ENCODE measurements at regions not wholly inside any gene's neighbourhood (a gene's known extent, or its start where the extent isn't known, plus 50 kb on each side); places are given as distances from the start of the nearest gene placed in this dataset.

GRCh38 chr5:142491679-142492078, 166.9 kb upstream of the SPRY4 start:
- TF ChIP-seq CTCF (IDR thresholded peaks at IDR 0.05): no peak
- no peaks in the 10 kb centered on the region for H3K36me3 ChIP-seq (ENCODE audit: control insufficient read depth, insufficient read depth, low read length)
- H3K36me3 Mint-ChIP-seq: no peaks in the 10 kb centered on the region

GRCh38 chr5:142491270-142491669, 166.4 kb upstream of the SPRY4 start:
- H3K4me3 ChIP-seq (ENCODE audit: low read length): no peak overlapping the region
- 87% methylated on average over 7 of the region's 8 CpGs for WGBS (ENCODE audit: insufficient coverage)
- H3K27ac ChIP-seq (ENCODE audit: low read length): no peak overlapping the region
- no peaks in the 10 kb centered on the region for H3K4me1 ChIP-seq (ENCODE audit: control insufficient read depth, insufficient read depth, low read length)
- H3K36me3 ChIP-seq (ENCODE audit: control insufficient read depth, insufficient read depth, low read length): no peaks in the 10 kb centered on the region
- ATAC-seq (no peak), DNase-seq (no peak)
- peaks cover 3% of the 10 kb centered on the region in 2 donors for H3K4me1 Mint-ChIP-seq
- H3K27me3 ChIP-seq (ENCODE audit: control insufficient read depth, insufficient read depth, low read length): no peaks in the 10 kb centered on the region
- H3K27me3 Mint-ChIP-seq (ENCODE audit: low read depth in 2 of 2): peaks cover 0 to 3% of the 10 kb centered on the region in 2 donors
- no peaks in the 10 kb centered on the region for H3K9me3 ChIP-seq (ENCODE audit: control insufficient read depth, insufficient read depth, low read length)
- H3K27ac Mint-ChIP-seq: no peak overlapping the region
- intact Hi-C loops (cut with micrococcal nuclease): no loop called here
- no peak for TF ChIP-seq CTCF (IDR thresholded peaks at IDR 0.05)
- no peaks in the 10 kb centered on the region for H3K36me3 Mint-ChIP-seq
- no peak overlapping the region for H3K4me3 Mint-ChIP-seq
- no peaks in the 10 kb centered on the region for H3K9me3 Mint-ChIP-seq

More at GRCh38 chr5:142491679-142492078, 166.9 kb upstream of the SPRY4 start:
- DNase-seq (no peak), ATAC-seq (no peak)
- H3K4me1 Mint-ChIP-seq: peaks cover 5 to 7% of the 10 kb centered on the region in 2 donors
- Histone ChIP-seq H3K27ac (ENCODE audit: low read length) (no peak overlapping the region), H3K27me3 (ENCODE audit: control insufficient read depth, insufficient read depth, low read length) (no peaks in the 10 kb centered on the region), H3K4me1 (ENCODE audit: control insufficient read depth, insufficient read depth, low read length) (no peaks in the 10 kb centered on the region), H3K9me3 (ENCODE audit: control insufficient read depth, insufficient read depth, low read length) (no peaks in the 10 kb centered on the region), H3K4me3 (ENCODE audit: low read length) (no peak overlapping the region)
- no peak overlapping the region for H3K27ac Mint-ChIP-seq
- H3K9me3 Mint-ChIP-seq: no peaks in the 10 kb centered on the region
- intact Hi-C loops (cut with micrococcal nuclease): no loop called here
- peaks cover 0 to 3% of the 10 kb centered on the region in 2 donors for H3K27me3 Mint-ChIP-seq (ENCODE audit: low read depth in 2 of 2)
- 93% methylated on average over 7 of the region's 8 CpGs for WGBS (ENCODE audit: insufficient coverage)
- H3K4me3 Mint-ChIP-seq: no peak overlapping the region

- TF ChIP-seq CTCF (IDR thresholded peaks at IDR 0.05): no peak
- no peaks in the 10 kb centered on the region for H3K4me1 Mint-ChIP-seq
- WGBS (ENCODE audit: insufficient coverage): 66% methylated on average over 2 of the region's 2 CpGs
- H3K9me3 Mint-ChIP-seq: peaks cover 0 to 5% of the 10 kb centered on the region in 2 donors
- H3K27ac Mint-ChIP-seq: no peak overlapping the region
- Histone ChIP-seq H3K27me3 (ENCODE audit: control insufficient read depth, insufficient read depth, low read length) (no peaks in the 10 kb centered on the region), H3K9me3 (ENCODE audit: control insufficient read depth, insufficient read depth, low read length) (peaks cover 11% of the 10 kb centered on the region), H3K27ac (ENCODE audit: low read length) (no peak overlapping the region), H3K36me3 (ENCODE audit: control insufficient read depth, insufficient read depth, low read length) (no peaks in the 10 kb centered on the region), H3K4me1 (ENCODE audit: control insufficient read depth, insufficient read depth, low read length) (no peaks in the 10 kb centered on the region), H3K4me3 (ENCODE audit: low read length) (no peak overlapping the region)
- intact Hi-C loops (cut with micrococcal nuclease): no loop called here
- no peaks in the 10 kb centered on the region for H3K36me3 Mint-ChIP-seq
- DNase-seq: no peak
- ATAC-seq: no peak
- no peak overlapping the region for H3K4me3 Mint-ChIP-seq
- H3K27me3 Mint-ChIP-seq (ENCODE audit: low read depth in 2 of 2): peaks cover 6 to 10% of the 10 kb centered on the region in 2 donors
Measured at GRCh38 chr5:142486581-142486980, 161.8 kb upstream of the SPRY4 start.

GRCh38 chr5:142486020-142486419, 161.2 kb upstream of the SPRY4 start:
- no peak for DNase-seq
- ATAC-seq: no peak
- peaks cover 6 to 10% of the 10 kb centered on the region in 2 donors for H3K27me3 Mint-ChIP-seq (ENCODE audit: low read depth in 2 of 2)
- no peaks in the 10 kb centered on the region for H3K36me3 Mint-ChIP-seq
- 98% methylated on average over 2 of the region's 2 CpGs for WGBS (ENCODE audit: insufficient coverage)
- H3K27me3 ChIP-seq (ENCODE audit: control insufficient read depth, insufficient read depth, low read length): no peaks in the 10 kb centered on the region
- no peaks in the 10 kb centered on the region for H3K36me3 ChIP-seq (ENCODE audit: control insufficient read depth, insufficient read depth, low read length)
- H3K27ac ChIP-seq (ENCODE audit: low read length): no peak overlapping the region
- H3K9me3 ChIP-seq (ENCODE audit: control insufficient read depth, insufficient read depth, low read length): peaks cover 11% of the 10 kb centered on the region
- no peaks in the 10 kb centered on the region for H3K4me1 Mint-ChIP-seq
- H3K4me3 ChIP-seq (ENCODE audit: low read length): no peak overlapping the region
- no peak overlapping the region for H3K4me3 Mint-ChIP-seq
- H3K27ac Mint-ChIP-seq: no peak overlapping the region
- TF ChIP-seq CTCF (IDR thresholded peaks at IDR 0.05): no peak
- H3K9me3 Mint-ChIP-seq: peaks cover 0 to 5% of the 10 kb centered on the region in 2 donors
- intact Hi-C loops (cut with micrococcal nuclease): no loop called here
- no peaks in the 10 kb centered on the region for H3K4me1 ChIP-seq (ENCODE audit: control insufficient read depth, insufficient read depth, low read length)

All from natural killer cell (primary cell).